PFSK-1 (cell line): ENCODE measurements at regions not wholly inside any gene's neighbourhood (a gene's known extent, or its start where the extent isn't known, plus 50 kb on each side); places are given as distances from the start of the nearest gene placed in this dataset.

Experiments
- POLR2AphosphoS5 ChIP-seq: IDR thresholded peaks from 2 replicates; pipeline ENCODE4 v1.6.1; 2012; ENCODE audit warnings: low read depth, mild to moderate bottlenecking, control low read depth, low read length, moderate library complexity
- SIN3A ChIP-seq: IDR thresholded peaks from 2 replicates; pipeline ENCODE4 v1.6.1; 2012; ENCODE audit warnings: mild to moderate bottlenecking, low read length, moderate library complexity, borderline replicate concordance; ENCODE audit not compliant: insufficient read depth
- TAF1 ChIP-seq: IDR thresholded peaks from 2 replicates; pipeline ENCODE4 v1.6.1; 2012; ENCODE audit warnings: low read length, control low read depth, borderline replicate concordance; ENCODE audit not compliant: insufficient read depth

DNA sequence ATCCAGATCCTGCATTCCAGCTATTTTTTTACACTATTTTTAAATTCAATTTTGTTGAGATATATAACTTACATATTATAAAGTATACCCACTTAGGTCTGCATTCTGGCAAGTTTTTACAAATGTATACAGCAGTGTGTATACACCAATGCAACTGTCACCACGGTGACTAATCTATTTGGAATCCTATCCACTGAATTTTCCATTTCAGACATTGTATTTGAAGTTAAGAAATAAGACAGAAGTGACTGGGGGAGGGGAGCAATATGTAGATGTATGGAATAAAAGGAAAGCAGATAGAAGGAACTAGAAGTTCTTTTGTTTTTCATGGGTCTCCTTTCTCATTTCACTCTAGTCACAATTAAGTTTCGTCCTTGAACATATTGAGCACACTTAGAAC is 431.5 kb upstream of the CHRM3 start:
- TF ChIP-seq TAF1: no peak
- TF ChIP-seq SIN3A: no peak
- TF ChIP-seq POLR2AphosphoS5: no peak
